ENCODE measurements at regions not wholly inside any gene's neighbourhood (a gene's known extent, or its start where the extent isn't known, plus 50 kb on each side); places are given as distances from the start of the nearest gene placed in this dataset.

GRCh38 chr5:122559676-122560075 is 215.2 kb upstream of the SNX2 start:
- intact Hi-C loops (cut with micrococcal nuclease): no loop called here
- no peaks in the 10 kb centered on the region for H3K4me1 Mint-ChIP-seq (ENCODE audit: low read depth)

GRCh38 chr5:122561209-122561608 is 213.7 kb upstream of the SNX2 start:
- Mint-ChIP-seq H3K36me3 (no peaks in the 10 kb centered on the region), H3K4me1 (ENCODE audit: low read depth) (no peaks in the 10 kb centered on the region), H3K27me3 (no peaks in the 10 kb centered on the region), H3K27ac (no peak overlapping the region), H3K9me3 (no peaks in the 10 kb centered on the region), H3K4me3 (no peak overlapping the region)
- POLR2A ChIA-PET: no interaction called here
- no peak for DNase-seq
- CTCF ChIA-PET: no interaction called here
- intact Hi-C loops (cut with micrococcal nuclease): no loop called here

More at GRCh38 chr5:122559676-122560075, 215.2 kb upstream of the SNX2 start:
- Mint-ChIP-seq H3K9me3 (no peaks in the 10 kb centered on the region), H3K4me3 (no peak overlapping the region), H3K27ac (no peak overlapping the region), H3K27me3 (no peaks in the 10 kb centered on the region), H3K36me3 (no peaks in the 10 kb centered on the region)
- ChIA-PET POLR2A (no interaction called here), CTCF (no interaction called here)
- no peak for DNase-seq

- Mint-ChIP-seq H3K4me1 (ENCODE audit: low read depth) (no peaks in the 10 kb centered on the region), H3K27ac (no peak overlapping the region), H3K36me3 (no peaks in the 10 kb centered on the region), H3K9me3 (no peaks in the 10 kb centered on the region), H3K4me3 (no peak overlapping the region), H3K27me3 (no peaks in the 10 kb centered on the region)
- CTCF ChIA-PET: no interaction called here
- POLR2A ChIA-PET: no interaction called here
- intact Hi-C loops (cut with micrococcal nuclease): no loop called here
- DNase-seq: no peak
Measured at GRCh38 chr5:122565331-122565730, 209.5 kb upstream of the SNX2 start.

GRCh38 chr5:122576256-122577016 is 198.4 kb upstream of the SNX2 start:
- H3K36me3 Mint-ChIP-seq: no peaks in the 10 kb centered on the region
- H3K9me3 Mint-ChIP-seq: no peaks in the 10 kb centered on the region
- H3K27ac Mint-ChIP-seq: no peak overlapping the region
- ChIA-PET POLR2A (no interaction called here), CTCF (interaction anchor here (0.6 kb wide), 2 partner anchors 25 to 611 kb away, joined by 3 to 4 read pairs; no protein-coding TSS in a partner anchor)
- no peak for DNase-seq
- intact Hi-C loops (cut with micrococcal nuclease): no loop called here
- H3K27me3 Mint-ChIP-seq: peaks cover 8% of the 10 kb centered on the region
- no peak overlapping the region for H3K4me3 Mint-ChIP-seq
- H3K4me1 Mint-ChIP-seq (ENCODE audit: low read depth): no peaks in the 10 kb centered on the region

- ChIA-PET CTCF (no interaction called here), POLR2A (no interaction called here)
- Mint-ChIP-seq H3K9me3 (no peaks in the 10 kb centered on the region), H3K27me3 (peaks cover 8% of the 10 kb centered on the region), H3K36me3 (no peaks in the 10 kb centered on the region), H3K4me1 (ENCODE audit: low read depth) (no peaks in the 10 kb centered on the region), H3K4me3 (no peak overlapping the region), H3K27ac (no peak overlapping the region)
- intact Hi-C loops (cut with micrococcal nuclease): no loop called here
- no peak for DNase-seq
Measured at GRCh38 chr5:122581629-122582028, 193.3 kb upstream of the SNX2 start.

- Mint-ChIP-seq H3K27me3 (peaks cover 4% of the 10 kb centered on the region), H3K27ac (no peak overlapping the region), H3K9me3 (no peaks in the 10 kb centered on the region), H3K4me1 (ENCODE audit: low read depth) (no peaks in the 10 kb centered on the region), H3K36me3 (no peaks in the 10 kb centered on the region), H3K4me3 (no peak overlapping the region)
- intact Hi-C loops (cut with micrococcal nuclease): no loop called here
- ChIA-PET POLR2A (no interaction called here), CTCF (interaction anchor here (0.5 kb wide), 1 partner anchor 555 kb away, joined by 3 read pairs; no protein-coding TSS in a partner anchor)
- DNase-seq: no peak
Measured at GRCh38 chr5:122584411-122585300, 190.2 kb upstream of the SNX2 start.

- Mint-ChIP-seq H3K4me1 (ENCODE audit: low read depth) (no peaks in the 10 kb centered on the region), H3K27ac (no peak overlapping the region), H3K4me3 (no peak overlapping the region), H3K9me3 (no peaks in the 10 kb centered on the region), H3K36me3 (no peaks in the 10 kb centered on the region), H3K27me3 (peaks cover 1% of the 10 kb centered on the region)
- CTCF ChIA-PET: interaction anchor here (0.5 kb wide), 1 partner anchor 554 kb away, joined by 3 read pairs; no protein-coding TSS in a partner anchor
- DNase-seq: no peak
- intact Hi-C loops (cut with micrococcal nuclease): no loop called here
- POLR2A ChIA-PET: no interaction called here
Measured at GRCh38 chr5:122585371-122585770, 189.5 kb upstream of the SNX2 start.

GRCh38 chr5:122586351-122586750 is 188.5 kb upstream of the SNX2 start:
- ChIA-PET POLR2A (no interaction called here), CTCF (no interaction called here)
- Mint-ChIP-seq H3K27me3 (no peaks in the 10 kb centered on the region), H3K9me3 (no peaks in the 10 kb centered on the region), H3K4me1 (ENCODE audit: low read depth) (no peaks in the 10 kb centered on the region), H3K36me3 (no peaks in the 10 kb centered on the region), H3K4me3 (no peak overlapping the region), H3K27ac (no peak overlapping the region)
- intact Hi-C loops (cut with micrococcal nuclease): no loop called here
- DNase-seq: no peak

GRCh38 chr5:122591828-122592227 is 183.1 kb upstream of the SNX2 start:
- ChIA-PET POLR2A (no interaction called here), CTCF (no interaction called here)
- no peak for DNase-seq
- Mint-ChIP-seq H3K36me3 (no peaks in the 10 kb centered on the region), H3K4me3 (no peak overlapping the region), H3K4me1 (ENCODE audit: low read depth) (no peaks in the 10 kb centered on the region), H3K27me3 (no peaks in the 10 kb centered on the region), H3K9me3 (no peaks in the 10 kb centered on the region), H3K27ac (no peak overlapping the region)
- intact Hi-C loops (cut with micrococcal nuclease): no loop called here

- H3K4me1 Mint-ChIP-seq (ENCODE audit: low read depth): no peaks in the 10 kb centered on the region
- CTCF ChIA-PET: no interaction called here
- H3K36me3 Mint-ChIP-seq: no peaks in the 10 kb centered on the region
- POLR2A ChIA-PET: no interaction called here
- no peak for DNase-seq
- H3K9me3 Mint-ChIP-seq: no peaks in the 10 kb centered on the region
- no peak overlapping the region for H3K4me3 Mint-ChIP-seq
- H3K27me3 Mint-ChIP-seq: peaks cover 4% of the 10 kb centered on the region
- no peak overlapping the region for H3K27ac Mint-ChIP-seq
- intact Hi-C loops (cut with micrococcal nuclease): no loop called here
Measured at GRCh38 chr5:122599000-122599399, 175.9 kb upstream of the SNX2 start.

- POLR2A ChIA-PET: no interaction called here
- H3K9me3 Mint-ChIP-seq: no peaks in the 10 kb centered on the region
- no peak for DNase-seq
- H3K4me1 Mint-ChIP-seq (ENCODE audit: low read depth): no peaks in the 10 kb centered on the region
- intact Hi-C loops (cut with micrococcal nuclease): no loop called here
- no peaks in the 10 kb centered on the region for H3K36me3 Mint-ChIP-seq
- H3K4me3 Mint-ChIP-seq: no peak overlapping the region
- CTCF ChIA-PET: interaction anchor here (0.6 kb wide), 1 partner anchor 104 kb away, joined by 3 read pairs; no protein-coding TSS in a partner anchor
- peaks cover 4% of the 10 kb centered on the region for H3K27me3 Mint-ChIP-seq
- no peak overlapping the region for H3K27ac Mint-ChIP-seq
Measured at GRCh38 chr5:122600924-122601323, 174.0 kb upstream of the SNX2 start.

GRCh38 chr5:122602700-122603099 is 172.2 kb upstream of the SNX2 start:
- Mint-ChIP-seq H3K36me3 (no peaks in the 10 kb centered on the region), H3K9me3 (no peaks in the 10 kb centered on the region), H3K4me1 (ENCODE audit: low read depth) (no peaks in the 10 kb centered on the region), H3K27ac (no peak overlapping the region), H3K4me3 (no peak overlapping the region), H3K27me3 (peaks cover 4% of the 10 kb centered on the region)
- intact Hi-C loops (cut with micrococcal nuclease): no loop called here
- ChIA-PET CTCF (no interaction called here), POLR2A (no interaction called here)
- DNase-seq: no peak

- H3K4me1 Mint-ChIP-seq (ENCODE audit: low read depth): no peaks in the 10 kb centered on the region
- CTCF ChIA-PET: no interaction called here
- intact Hi-C loops (cut with micrococcal nuclease): no loop called here
- H3K4me3 Mint-ChIP-seq: no peak overlapping the region
- H3K27ac Mint-ChIP-seq: no peak overlapping the region
- no peaks in the 10 kb centered on the region for H3K9me3 Mint-ChIP-seq
- no peaks in the 10 kb centered on the region for H3K27me3 Mint-ChIP-seq
- H3K36me3 Mint-ChIP-seq: no peaks in the 10 kb centered on the region
- POLR2A ChIA-PET: no interaction called here
- DNase-seq: no peak
Measured at GRCh38 chr5:122605236-122605635, 169.6 kb upstream of the SNX2 start.
